ENCODE measurements at regions not wholly inside any gene's neighbourhood (a gene's known extent, or its start where the extent isn't known, plus 50 kb on each side); places are given as distances from the start of the nearest gene placed in this dataset.

DNA sequence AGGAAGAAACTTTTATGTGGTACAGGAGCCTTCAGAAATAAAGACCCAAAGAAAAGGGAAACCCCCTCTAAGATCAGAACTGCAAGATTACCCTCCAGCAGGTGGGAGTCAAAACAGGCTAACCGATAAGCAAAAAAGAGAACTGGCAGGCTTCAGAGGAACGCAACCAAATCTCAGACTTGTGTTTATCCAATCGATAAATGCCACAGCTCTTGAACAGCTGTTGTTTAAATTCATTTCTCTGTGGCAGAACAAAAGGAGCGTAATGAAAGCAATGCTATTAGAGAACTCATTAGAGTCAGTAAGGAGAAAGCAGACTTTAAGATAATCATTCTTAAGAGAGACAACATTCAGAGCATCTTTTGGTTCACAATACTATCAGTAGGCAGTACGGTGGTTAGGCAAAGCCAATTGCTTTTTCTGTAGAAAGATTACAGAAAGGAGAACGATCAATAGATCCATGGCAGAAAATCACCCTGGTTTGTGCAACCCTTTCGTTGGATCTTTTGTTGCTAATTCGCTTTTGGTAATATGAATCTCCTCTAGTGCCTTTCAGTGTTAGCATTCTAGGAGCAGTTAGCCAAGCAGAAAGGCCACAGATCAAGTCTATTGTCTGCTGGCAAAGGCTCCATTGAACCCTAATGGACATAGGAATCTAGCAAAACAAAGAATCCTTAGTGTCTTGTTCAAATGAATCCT is 476.4 kb upstream of the CHST9 start:
- Mint-ChIP-seq H3K27me3 (ENCODE audit: low read depth, poor library complexity) (peaks cover 6% of the 10 kb centered on the region), H3K36me3 (ENCODE audit: low read depth) (peaks cover 7% of the 10 kb centered on the region), H3K4me1 (peaks cover 37% of the 10 kb centered on the region), H3K9me3 (peaks cover 11% of the 10 kb centered on the region), H3K27ac (peak overlapping the region; percentile 86), H3K4me3 (no peak overlapping the region)
- TF ChIP-seq, protein P1, sequence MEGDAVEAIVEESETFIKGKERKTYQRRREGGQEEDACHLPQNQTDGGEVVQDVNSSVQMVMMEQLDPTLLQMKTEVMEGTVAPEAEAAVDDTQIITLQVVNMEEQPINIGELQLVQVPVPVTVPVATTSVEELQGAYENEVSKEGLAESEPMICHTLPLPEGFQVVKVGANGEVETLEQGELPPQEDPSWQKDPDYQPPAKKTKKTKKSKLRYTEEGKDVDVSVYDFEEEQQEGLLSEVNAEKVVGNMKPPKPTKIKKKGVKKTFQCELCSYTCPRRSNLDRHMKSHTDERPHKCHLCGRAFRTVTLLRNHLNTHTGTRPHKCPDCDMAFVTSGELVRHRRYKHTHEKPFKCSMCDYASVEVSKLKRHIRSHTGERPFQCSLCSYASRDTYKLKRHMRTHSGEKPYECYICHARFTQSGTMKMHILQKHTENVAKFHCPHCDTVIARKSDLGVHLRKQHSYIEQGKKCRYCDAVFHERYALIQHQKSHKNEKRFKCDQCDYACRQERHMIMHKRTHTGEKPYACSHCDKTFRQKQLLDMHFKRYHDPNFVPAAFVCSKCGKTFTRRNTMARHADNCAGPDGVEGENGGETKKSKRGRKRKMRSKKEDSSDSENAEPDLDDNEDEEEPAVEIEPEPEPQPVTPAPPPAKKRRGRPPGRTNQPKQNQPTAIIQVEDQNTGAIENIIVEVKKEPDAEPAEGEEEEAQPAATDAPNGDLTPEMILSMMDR (IDR thresholded peaks at IDR 0.05) = no peak
- DNase-seq = no peak

DNA sequence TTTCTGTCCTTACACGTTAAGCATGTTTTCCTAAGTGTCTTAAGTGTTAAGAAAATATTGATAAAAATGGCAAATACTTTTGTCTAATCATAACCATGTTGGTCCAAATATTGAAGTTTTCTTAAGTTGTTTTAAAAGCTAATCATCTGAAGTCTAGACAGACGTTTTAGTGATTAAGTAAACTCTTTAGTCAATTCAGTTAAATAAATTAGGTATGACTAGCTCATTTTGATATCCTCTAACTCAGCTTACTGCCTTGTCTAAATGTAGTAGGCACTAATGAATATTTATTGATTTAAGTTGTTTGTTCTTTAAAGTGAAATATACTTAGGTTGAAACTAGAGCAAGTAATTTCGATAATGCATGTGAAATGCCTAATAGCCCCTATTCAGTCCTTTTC is 471.8 kb upstream of the CHST9 start:
- Mint-ChIP-seq H3K36me3 (ENCODE audit: low read depth) (no peaks in the 10 kb centered on the region), H3K4me1 (peaks cover 18% of the 10 kb centered on the region), H3K4me3 (no peak overlapping the region), H3K27ac (no peak overlapping the region), H3K27me3 (ENCODE audit: low read depth, poor library complexity) (no peaks in the 10 kb centered on the region), H3K9me3 (peaks cover 2% of the 10 kb centered on the region)
- no peak for DNase-seq
- TF ChIP-seq, protein P1 (IDR thresholded peaks at IDR 0.05) = no peak

DNA sequence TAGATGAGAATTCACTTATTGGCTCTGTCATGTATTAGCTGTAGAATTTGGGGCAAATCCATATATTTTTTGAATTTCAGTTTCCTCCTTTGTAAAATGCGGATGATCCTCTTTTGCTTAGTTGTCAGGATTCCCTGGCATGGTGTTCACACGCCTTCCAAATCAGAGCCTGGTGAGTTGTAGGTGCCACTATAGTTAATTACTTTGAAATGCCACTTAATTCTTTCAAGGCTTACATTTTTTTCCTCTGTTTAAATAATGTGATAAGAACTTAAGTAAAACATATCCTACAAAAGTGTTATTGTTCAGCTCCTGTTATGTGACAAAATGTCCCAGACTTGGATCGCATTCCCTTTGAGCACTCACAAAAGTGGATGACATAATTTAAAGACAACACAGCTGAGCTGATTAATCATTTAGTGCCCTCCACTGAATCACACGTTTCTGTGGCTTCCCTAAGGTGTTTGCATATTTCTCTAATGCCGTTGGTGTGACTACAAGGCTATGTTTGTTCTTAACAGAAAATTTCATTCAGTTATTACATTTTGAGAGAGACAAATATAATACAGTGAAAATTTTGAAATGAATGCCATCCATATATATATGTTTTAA is 471.2 kb upstream of the CHST9 start:
- H3K9me3 Mint-ChIP-seq = no peaks in the 10 kb centered on the region
- no peak overlapping the region for H3K27ac Mint-ChIP-seq
- peaks cover 12% of the 10 kb centered on the region for H3K4me1 Mint-ChIP-seq
- H3K27me3 Mint-ChIP-seq (ENCODE audit: low read depth, poor library complexity) = no peaks in the 10 kb centered on the region
- H3K36me3 Mint-ChIP-seq (ENCODE audit: low read depth) = no peaks in the 10 kb centered on the region
- H3K4me3 Mint-ChIP-seq = no peak overlapping the region
- DNase-seq = no peak
- TF ChIP-seq, protein P1 (IDR thresholded peaks at IDR 0.05) = no peak

DNA sequence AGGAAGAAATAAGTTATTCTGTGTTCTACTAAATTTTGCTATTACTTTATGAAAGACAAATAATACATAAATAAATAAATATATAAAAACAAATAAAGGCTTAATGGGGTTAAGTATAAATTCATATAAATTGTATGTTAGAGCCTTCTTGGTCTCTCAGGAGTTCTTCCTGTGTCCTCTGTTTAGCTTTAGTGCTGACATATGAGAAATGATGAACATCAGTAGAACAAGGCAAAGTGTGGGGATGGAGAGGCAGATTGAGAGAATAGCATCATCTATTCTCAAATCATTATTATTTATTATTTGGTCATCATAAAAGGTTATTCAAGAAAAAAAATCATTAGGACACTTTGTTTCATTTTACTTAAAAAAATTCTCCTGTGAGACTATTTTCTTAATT is 468.1 kb upstream of the CHST9 start:
- TF ChIP-seq, protein P1 (IDR thresholded peaks at IDR 0.05) = no peak
- Mint-ChIP-seq H3K36me3 (ENCODE audit: low read depth) (no peaks in the 10 kb centered on the region), H3K4me1 (peaks cover 8% of the 10 kb centered on the region), H3K27ac (no peak overlapping the region), H3K27me3 (ENCODE audit: low read depth, poor library complexity) (no peaks in the 10 kb centered on the region), H3K9me3 (no peaks in the 10 kb centered on the region), H3K4me3 (no peak overlapping the region)
- DNase-seq = no peak

DNA sequence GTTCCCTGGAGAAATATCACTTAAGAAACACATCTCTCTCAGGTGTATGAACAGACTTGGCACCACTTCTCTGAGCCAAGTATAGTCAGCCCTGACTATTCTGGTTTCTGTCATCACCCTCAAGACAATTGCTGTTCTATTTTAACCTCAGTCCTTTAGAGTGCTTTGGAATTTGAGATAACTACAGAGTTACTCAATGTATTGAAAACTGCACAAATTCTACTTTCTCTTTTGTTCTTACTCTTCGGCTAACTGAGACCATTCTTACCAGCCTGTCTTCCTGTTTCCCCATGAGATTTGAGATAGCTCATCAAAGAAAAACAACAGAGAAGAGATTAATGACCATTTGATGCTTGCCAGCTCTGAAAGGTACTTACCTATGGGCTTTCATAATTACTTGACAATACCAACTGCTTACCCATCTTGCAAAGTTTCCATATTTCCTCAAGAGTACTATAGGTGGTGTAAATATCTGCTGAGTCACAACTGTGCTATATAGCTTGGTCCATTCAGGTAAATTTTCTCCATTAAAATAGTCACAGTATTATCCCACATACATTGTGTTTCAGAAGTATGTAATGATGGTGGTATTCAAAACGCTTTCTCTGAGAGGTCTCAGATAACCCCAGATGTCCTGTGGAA is 467.5 kb upstream of the CHST9 start:
- Mint-ChIP-seq H3K4me1 (peaks cover 8% of the 10 kb centered on the region), H3K36me3 (ENCODE audit: low read depth) (no peaks in the 10 kb centered on the region), H3K9me3 (no peaks in the 10 kb centered on the region), H3K4me3 (no peak overlapping the region), H3K27ac (no peak overlapping the region), H3K27me3 (ENCODE audit: low read depth, poor library complexity) (no peaks in the 10 kb centered on the region)
- DNase-seq = no peak
- TF ChIP-seq, protein P1 (IDR thresholded peaks at IDR 0.05) = no peak

Data from nephron progenitor cell (in vitro differentiated cells).